HEK293 (cell line): ENCODE measurements at regions not wholly inside any gene's neighbourhood (a gene's known extent, or its start where the extent isn't known, plus 50 kb on each side); places are given as distances from the start of the nearest gene placed in this dataset.

Source experiments
- BCL11A ChIP-seq: fragments of 450-650 bp; formaldehyde crosslinking; IDR thresholded peaks from 2 replicates; pipeline ENCODE4 v1.5.1; 2016; ENCODE audit warnings: low read depth, missing biosample characterization, missing genetic modification characterization
- GLIS1 ChIP-seq: fragments of 450-650 bp; formaldehyde crosslinking; IDR thresholded peaks from 2 replicates; pipeline ENCODE4 v1.5.1; 2016; ENCODE audit warnings: missing biosample characterization, missing genetic modification characterization
- KLF1 ChIP-seq: fragments of 450-650 bp; formaldehyde crosslinking; IDR thresholded peaks from 2 replicates; pipeline ENCODE4 v1.5.1; 2016; ENCODE audit warnings: missing biosample characterization, missing genetic modification characterization
- KLF16 ChIP-seq: fragments of 450-650 bp; formaldehyde crosslinking; IDR thresholded peaks from 2 replicates; pipeline ENCODE4 v1.5.1; 2017; ENCODE audit warnings: missing biosample characterization, missing genetic modification characterization
- OVOL3 ChIP-seq: fragments of 450-650 bp; formaldehyde crosslinking; IDR thresholded peaks from 2 replicates; pipeline ENCODE4 v1.5.1; 2016; ENCODE audit warnings: missing biosample characterization, missing genetic modification characterization
- REPIN1 ChIP-seq: fragments of 450-650 bp; formaldehyde crosslinking; IDR thresholded peaks from 2 replicates; pipeline ENCODE4 v1.5.1; 2017; ENCODE audit warnings: missing biosample characterization, missing genetic modification characterization, low read depth
- SP2 ChIP-seq: fragments of 450-650 bp; formaldehyde crosslinking; IDR thresholded peaks from 2 replicates; pipeline ENCODE4 v1.5.1; 2016; ENCODE audit warnings: missing biosample characterization, missing genetic modification characterization
- SP3 ChIP-seq: fragments of 450-650 bp; formaldehyde crosslinking; IDR thresholded peaks from 2 replicates; pipeline ENCODE4 v1.5.1; 2016; ENCODE audit warnings: missing biosample characterization, missing genetic modification characterization
- ZNF10 ChIP-seq: fragments of 450-650 bp; formaldehyde crosslinking; IDR thresholded peaks from 2 replicates; pipeline ENCODE4 v1.5.1; 2017; ENCODE audit warnings: missing biosample characterization, missing genetic modification characterization
- ZNF121 ChIP-seq: fragments of 450-650 bp; formaldehyde crosslinking; IDR thresholded peaks from 2 replicates; pipeline ENCODE4 v1.5.1; 2016; ENCODE audit warnings: missing biosample characterization, missing genetic modification characterization
- ZNF132 ChIP-seq: fragments of 450-650 bp; formaldehyde crosslinking; IDR thresholded peaks from 2 replicates; pipeline ENCODE4 v1.5.1; 2017; ENCODE audit warnings: missing biosample characterization, missing genetic modification characterization, borderline replicate concordance
- ZNF157 ChIP-seq: fragments of 450-650 bp; formaldehyde crosslinking; IDR thresholded peaks from 2 replicates; pipeline ENCODE4 v1.5.1; 2016; ENCODE audit warnings: missing biosample characterization, missing genetic modification characterization
- ZNF169 ChIP-seq: fragments of 450-650 bp; formaldehyde crosslinking; IDR thresholded peaks from 2 replicates; pipeline ENCODE4 v1.5.1; 2016; ENCODE audit warnings: missing biosample characterization, missing genetic modification characterization
- ZNF24 ChIP-seq: fragments of 450-650 bp; formaldehyde crosslinking; IDR thresholded peaks from 2 replicates; pipeline ENCODE4 v1.5.1; 2016; ENCODE audit warnings: missing biosample characterization, missing genetic modification characterization
- ZNF248 ChIP-seq: fragments of 450-650 bp; formaldehyde crosslinking; IDR thresholded peaks from 2 replicates; pipeline ENCODE4 v1.5.1; 2017; ENCODE audit warnings: missing biosample characterization, missing genetic modification characterization
- ZNF391 ChIP-seq: fragments of 450-650 bp; formaldehyde crosslinking; IDR thresholded peaks from 2 replicates; pipeline ENCODE4 v1.5.1; 2016; ENCODE audit warnings: low read depth, missing biosample characterization, missing genetic modification characterization, borderline replicate concordance
- ZNF423 ChIP-seq: fragments of 450-650 bp; formaldehyde crosslinking; IDR thresholded peaks from 2 replicates; pipeline ENCODE4 v1.5.1; 2016; ENCODE audit warnings: missing biosample characterization, missing genetic modification characterization
- ZNF433 ChIP-seq: fragments of 450-650 bp; formaldehyde crosslinking; IDR thresholded peaks from 2 replicates; pipeline ENCODE4 v1.5.1; 2016; ENCODE audit warnings: missing biosample characterization, missing genetic modification characterization, low read depth
- ZNF501 ChIP-seq: fragments of 450-650 bp; formaldehyde crosslinking; IDR thresholded peaks from 2 replicates; pipeline ENCODE4 v1.5.1; 2016; ENCODE audit warnings: missing biosample characterization, missing genetic modification characterization
- ZNF548 ChIP-seq: fragments of 450-650 bp; formaldehyde crosslinking; IDR thresholded peaks from 2 replicates; pipeline ENCODE4 v1.5.1; 2016; ENCODE audit warnings: missing biosample characterization, missing genetic modification characterization
- ZNF561 ChIP-seq: fragments of 450-650 bp; IDR thresholded peaks from 2 replicates; pipeline ENCODE4 v1.5.1; 2018; ENCODE audit warnings: missing biosample characterization, missing genetic modification characterization, borderline replicate concordance
- ZNF571 ChIP-seq: fragments of 450-650 bp; formaldehyde crosslinking; IDR thresholded peaks from 2 replicates; pipeline ENCODE4 v1.5.0; 2017; ENCODE audit warnings: missing biosample characterization, missing genetic modification characterization
- ZNF624 ChIP-seq: fragments of 450-650 bp; formaldehyde crosslinking; IDR thresholded peaks from 2 replicates; pipeline ENCODE4 v1.5.1; 2017; ENCODE audit warnings: missing biosample characterization, missing genetic modification characterization
- ZNF670 ChIP-seq: fragments of 450-650 bp; formaldehyde crosslinking; IDR thresholded peaks from 2 replicates; pipeline ENCODE4 v1.5.1; 2016; ENCODE audit warnings: missing biosample characterization, missing genetic modification characterization, low read depth
- ZNF785 ChIP-seq: fragments of 450-650 bp; formaldehyde crosslinking; IDR thresholded peaks from 2 replicates; pipeline ENCODE4 v1.5.1; 2016; ENCODE audit warnings: missing biosample characterization, missing genetic modification characterization
- ZSCAN23 ChIP-seq: fragments of 450-650 bp; formaldehyde crosslinking; IDR thresholded peaks from 2 replicates; pipeline ENCODE4 v1.5.1; 2016; ENCODE audit warnings: missing biosample characterization, missing genetic modification characterization
- TF ChIP-seq, protein P1 (sequence below): fragments of 450-650 bp; formaldehyde crosslinking; IDR thresholded peaks from 2 replicates; pipeline ENCODE4 v1.5.1; 2016; ENCODE audit warnings: missing biosample characterization, missing genetic modification characterization
- TF ChIP-seq, protein P2 (sequence below): fragments of 450-650 bp; formaldehyde crosslinking; IDR thresholded peaks from 2 replicates; pipeline ENCODE4 v1.5.1; 2016; ENCODE audit warnings: missing biosample characterization, missing genetic modification characterization, borderline replicate concordance
- TF ChIP-seq, protein P3 (sequence below): fragments of 450-650 bp; formaldehyde crosslinking; IDR thresholded peaks from 2 replicates; pipeline ENCODE4 v1.5.1; 2016; ENCODE audit warnings: missing biosample characterization, missing genetic modification characterization
- TF ChIP-seq, protein P4 (sequence below): fragments of 450-650 bp; formaldehyde crosslinking; IDR thresholded peaks from 2 replicates; pipeline ENCODE4 v1.5.1; 2016; ENCODE audit warnings: missing biosample characterization, missing genetic modification characterization

DNA sequence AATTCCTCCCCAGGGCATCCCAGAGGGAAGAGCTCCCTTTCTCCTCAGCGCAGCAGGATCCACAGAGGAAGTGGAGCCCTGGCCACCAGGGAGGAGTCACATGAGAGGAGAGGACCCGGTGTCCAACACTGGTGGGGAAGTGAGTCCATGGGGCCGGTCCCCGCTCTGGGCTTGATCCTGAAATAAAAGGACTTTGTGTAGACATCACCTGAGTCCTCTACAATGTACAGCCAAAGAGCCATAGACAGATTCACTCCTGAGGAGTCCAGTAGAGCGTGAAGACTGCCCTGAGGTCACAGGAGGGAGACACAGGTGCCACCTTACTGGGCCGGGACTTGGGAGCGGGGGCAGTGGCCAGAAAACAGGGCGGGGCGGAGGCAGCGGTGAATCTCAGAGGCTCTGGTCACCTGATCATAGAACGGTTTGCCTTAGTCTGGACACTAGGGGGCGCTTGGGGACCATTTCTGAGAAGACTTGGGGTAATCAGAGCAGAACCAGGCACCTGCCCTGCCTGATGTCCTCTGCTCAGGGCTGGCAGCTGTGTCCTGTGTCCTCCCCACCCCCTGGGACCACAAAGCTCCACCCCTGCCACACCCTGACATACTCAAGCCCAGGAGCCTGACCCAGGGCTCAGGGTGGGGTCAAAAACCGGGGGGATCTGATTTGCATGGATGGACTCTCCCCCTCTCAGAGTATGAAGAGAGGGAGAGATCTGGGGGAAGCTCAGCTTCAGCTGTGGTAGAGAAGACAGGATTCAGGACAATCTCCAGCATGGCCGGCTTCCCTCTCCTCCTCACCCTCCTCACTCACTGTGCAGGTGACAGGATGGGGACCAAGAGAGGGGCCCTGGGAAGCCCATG, 112.7 kb downstream of the VPREB1 start (continued):
- TF ChIP-seq, protein P1, sequence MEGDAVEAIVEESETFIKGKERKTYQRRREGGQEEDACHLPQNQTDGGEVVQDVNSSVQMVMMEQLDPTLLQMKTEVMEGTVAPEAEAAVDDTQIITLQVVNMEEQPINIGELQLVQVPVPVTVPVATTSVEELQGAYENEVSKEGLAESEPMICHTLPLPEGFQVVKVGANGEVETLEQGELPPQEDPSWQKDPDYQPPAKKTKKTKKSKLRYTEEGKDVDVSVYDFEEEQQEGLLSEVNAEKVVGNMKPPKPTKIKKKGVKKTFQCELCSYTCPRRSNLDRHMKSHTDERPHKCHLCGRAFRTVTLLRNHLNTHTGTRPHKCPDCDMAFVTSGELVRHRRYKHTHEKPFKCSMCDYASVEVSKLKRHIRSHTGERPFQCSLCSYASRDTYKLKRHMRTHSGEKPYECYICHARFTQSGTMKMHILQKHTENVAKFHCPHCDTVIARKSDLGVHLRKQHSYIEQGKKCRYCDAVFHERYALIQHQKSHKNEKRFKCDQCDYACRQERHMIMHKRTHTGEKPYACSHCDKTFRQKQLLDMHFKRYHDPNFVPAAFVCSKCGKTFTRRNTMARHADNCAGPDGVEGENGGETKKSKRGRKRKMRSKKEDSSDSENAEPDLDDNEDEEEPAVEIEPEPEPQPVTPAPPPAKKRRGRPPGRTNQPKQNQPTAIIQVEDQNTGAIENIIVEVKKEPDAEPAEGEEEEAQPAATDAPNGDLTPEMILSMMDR (tag by site-specific recombination): peak; percentile 79
- TF ChIP-seq REPIN1 (tag by site-specific recombination) (no peak), KLF16 (0 out of 2 replicates have a peak, but pooled peaks have one; percentile 38), ZNF10 (tag by site-specific recombination) (no peak), KLF1 (peak; percentile 43; the same call in 1 of the 2 replicates), ZNF248 (tag by site-specific recombination) (no peak), ZNF391 (no peak), OVOL3 (tag by site-specific recombination) (no peak), ZNF624 (tag by site-specific recombination) (no peak), ZNF423 (tag by site-specific recombination) (no peak), ZNF132 (tag by site-specific recombination) (no peak), ZNF24 (tag by site-specific recombination) (no peak), ZNF571 (tag by site-specific recombination) (no peak), ZNF121 (no peak), SP2 (no peak), GLIS1 (tag by site-specific recombination) (peak; percentile 21; the same call in 1 of the 2 replicates), ZNF561 (tag by site-specific recombination) (no peak), BCL11A (tag by site-specific recombination) (no peak), ZNF433 (tag by site-specific recombination) (no peak), ZNF169 (no peak), ZNF157 (no peak), ZNF785 (no peak), ZNF548 (tag by site-specific recombination) (no peak), ZNF501 (tag by site-specific recombination) (no peak), SP3 (0 out of 2 replicates have a peak, but pooled peaks have one; percentile 34), ZSCAN23 (tag by site-specific recombination) (no peak), ZNF670 (tag by site-specific recombination) (no peak)
- TF ChIP-seq, protein P2, sequence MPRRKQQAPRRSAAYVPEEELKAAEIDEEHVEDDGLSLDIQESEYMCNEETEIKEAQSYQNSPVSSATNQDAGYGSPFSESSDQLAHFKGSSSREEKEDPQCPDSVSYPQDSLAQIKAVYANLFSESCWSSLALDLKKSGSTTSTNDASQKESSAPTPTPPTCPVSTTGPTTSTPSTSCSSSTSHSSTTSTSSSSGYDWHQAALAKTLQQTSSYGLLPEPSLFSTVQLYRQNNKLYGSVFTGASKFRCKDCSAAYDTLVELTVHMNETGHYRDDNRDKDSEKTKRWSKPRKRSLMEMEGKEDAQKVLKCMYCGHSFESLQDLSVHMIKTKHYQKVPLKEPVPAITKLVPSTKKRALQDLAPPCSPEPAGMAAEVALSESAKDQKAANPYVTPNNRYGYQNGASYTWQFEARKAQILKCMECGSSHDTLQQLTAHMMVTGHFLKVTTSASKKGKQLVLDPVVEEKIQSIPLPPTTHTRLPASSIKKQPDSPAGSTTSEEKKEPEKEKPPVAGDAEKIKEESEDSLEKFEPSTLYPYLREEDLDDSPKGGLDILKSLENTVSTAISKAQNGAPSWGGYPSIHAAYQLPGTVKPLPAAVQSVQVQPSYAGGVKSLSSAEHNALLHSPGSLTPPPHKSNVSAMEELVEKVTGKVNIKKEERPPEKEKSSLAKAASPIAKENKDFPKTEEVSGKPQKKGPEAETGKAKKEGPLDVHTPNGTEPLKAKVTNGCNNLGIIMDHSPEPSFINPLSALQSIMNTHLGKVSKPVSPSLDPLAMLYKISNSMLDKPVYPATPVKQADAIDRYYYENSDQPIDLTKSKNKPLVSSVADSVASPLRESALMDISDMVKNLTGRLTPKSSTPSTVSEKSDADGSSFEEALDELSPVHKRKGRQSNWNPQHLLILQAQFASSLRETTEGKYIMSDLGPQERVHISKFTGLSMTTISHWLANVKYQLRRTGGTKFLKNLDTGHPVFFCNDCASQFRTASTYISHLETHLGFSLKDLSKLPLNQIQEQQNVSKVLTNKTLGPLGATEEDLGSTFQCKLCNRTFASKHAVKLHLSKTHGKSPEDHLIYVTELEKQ (tag by site-specific recombination): no peak
- TF ChIP-seq, protein P3, sequence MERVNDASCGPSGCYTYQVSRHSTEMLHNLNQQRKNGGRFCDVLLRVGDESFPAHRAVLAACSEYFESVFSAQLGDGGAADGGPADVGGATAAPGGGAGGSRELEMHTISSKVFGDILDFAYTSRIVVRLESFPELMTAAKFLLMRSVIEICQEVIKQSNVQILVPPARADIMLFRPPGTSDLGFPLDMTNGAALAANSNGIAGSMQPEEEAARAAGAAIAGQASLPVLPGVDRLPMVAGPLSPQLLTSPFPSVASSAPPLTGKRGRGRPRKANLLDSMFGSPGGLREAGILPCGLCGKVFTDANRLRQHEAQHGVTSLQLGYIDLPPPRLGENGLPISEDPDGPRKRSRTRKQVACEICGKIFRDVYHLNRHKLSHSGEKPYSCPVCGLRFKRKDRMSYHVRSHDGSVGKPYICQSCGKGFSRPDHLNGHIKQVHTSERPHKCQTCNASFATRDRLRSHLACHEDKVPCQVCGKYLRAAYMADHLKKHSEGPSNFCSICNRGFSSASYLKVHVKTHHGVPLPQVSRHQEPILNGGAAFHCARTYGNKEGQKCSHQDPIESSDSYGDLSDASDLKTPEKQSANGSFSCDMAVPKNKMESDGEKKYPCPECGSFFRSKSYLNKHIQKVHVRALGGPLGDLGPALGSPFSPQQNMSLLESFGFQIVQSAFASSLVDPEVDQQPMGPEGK (tag by site-specific recombination): peak; percentile 45; the same call in 1 of the 2 replicates
- TF ChIP-seq, protein P4, sequence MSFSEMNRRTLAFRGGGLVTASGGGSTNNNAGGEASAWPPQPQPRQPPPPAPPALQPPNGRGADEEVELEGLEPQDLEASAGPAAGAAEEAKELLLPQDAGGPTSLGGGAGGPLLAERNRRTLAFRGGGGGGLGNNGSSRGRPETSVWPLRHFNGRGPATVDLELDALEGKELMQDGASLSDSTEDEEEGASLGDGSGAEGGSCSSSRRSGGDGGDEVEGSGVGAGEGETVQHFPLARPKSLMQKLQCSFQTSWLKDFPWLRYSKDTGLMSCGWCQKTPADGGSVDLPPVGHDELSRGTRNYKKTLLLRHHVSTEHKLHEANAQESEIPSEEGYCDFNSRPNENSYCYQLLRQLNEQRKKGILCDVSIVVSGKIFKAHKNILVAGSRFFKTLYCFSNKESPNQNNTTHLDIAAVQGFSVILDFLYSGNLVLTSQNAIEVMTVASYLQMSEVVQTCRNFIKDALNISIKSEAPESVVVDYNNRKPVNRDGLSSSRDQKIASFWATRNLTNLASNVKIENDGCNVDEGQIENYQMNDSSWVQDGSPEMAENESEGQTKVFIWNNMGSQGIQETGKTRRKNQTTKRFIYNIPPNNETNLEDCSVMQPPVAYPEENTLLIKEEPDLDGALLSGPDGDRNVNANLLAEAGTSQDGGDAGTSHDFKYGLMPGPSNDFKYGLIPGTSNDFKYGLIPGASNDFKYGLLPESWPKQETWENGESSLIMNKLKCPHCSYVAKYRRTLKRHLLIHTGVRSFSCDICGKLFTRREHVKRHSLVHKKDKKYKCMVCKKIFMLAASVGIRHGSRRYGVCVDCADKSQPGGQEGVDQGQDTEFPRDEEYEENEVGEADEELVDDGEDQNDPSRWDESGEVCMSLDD (tag by site-specific recombination): no peak
